HUES64 (cell line): ENCODE measurements at regions not wholly inside any gene's neighbourhood (a gene's known extent, or its start where the extent isn't known, plus 50 kb on each side); places are given as distances from the start of the nearest gene placed in this dataset.

Source experiments
- H3K27ac ChIP-seq: 2 replicates; pipeline ENCODE4 v1.7.0; 2013; ENCODE audit warnings: low read depth, low read length, inconsistent platforms
- H3K27me3 ChIP-seq: 2 replicates; pipeline ENCODE4 v1.6.1; 2013; ENCODE audit warnings: mild to moderate bottlenecking, low read length; ENCODE audit not compliant: insufficient read depth
- H3K36me3 ChIP-seq: 2 replicates; pipeline ENCODE4 v1.6.1; 2013; ENCODE audit warnings: mild to moderate bottlenecking, low read length; ENCODE audit not compliant: insufficient read depth
- H3K4me1 ChIP-seq: 2 replicates; pipeline ENCODE4 v1.6.1; 2013; ENCODE audit warnings: mild to moderate bottlenecking, low read length, moderate library complexity; ENCODE audit not compliant: insufficient read depth
- H3K4me3 ChIP-seq: 2 replicates; pipeline ENCODE4 v1.5.1; 2013; ENCODE audit warnings: mild to moderate bottlenecking, low read length, moderate library complexity
- H3K9ac ChIP-seq: 2 replicates; pipeline ENCODE4 v1.6.1; 2013; ENCODE audit warnings: mild to moderate bottlenecking, low read depth, low read length
- H3K9me3 ChIP-seq: 2 replicates; pipeline ENCODE4 v1.6.1; 2013; ENCODE audit warnings: low read depth, low read length; ENCODE audit not compliant: insufficient read depth
- WGBS: fragments of 150-250, 120-280 bp; methylation state at CpG from one replicate; pipeline ENCODE4 v1.1.7; 2013; ENCODE audit warnings: missing lambda C conversion rate; 5-methylcytosine and 5-hydroxymethylcytosine counted together

DNA sequence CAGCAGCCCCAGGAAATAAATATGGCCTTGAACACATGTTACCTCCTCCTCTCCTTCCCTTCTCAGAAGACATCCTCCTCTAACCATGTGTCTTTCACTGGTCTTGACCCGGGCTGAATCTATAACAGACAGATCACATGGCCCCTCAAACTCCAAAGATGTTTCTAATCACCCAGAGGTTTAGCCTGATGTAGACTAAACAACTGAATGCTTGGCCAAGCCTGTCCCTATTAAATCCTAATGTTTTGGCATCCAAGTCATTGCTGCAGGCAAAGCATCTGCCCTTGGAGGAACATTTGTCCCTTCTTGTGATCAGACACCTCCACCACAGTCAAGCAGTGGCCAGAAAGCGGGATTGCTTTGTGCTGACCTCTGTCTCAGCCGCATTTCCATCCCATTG lies 65.5 kb downstream of the ANKRD60 start:
- 92% methylated on average over 3 of the region's 3 CpGs for WGBS
- no peaks in the 10 kb centered on the region for H3K4me1 ChIP-seq
- H3K36me3 ChIP-seq: no peaks in the 10 kb centered on the region
- no peak overlapping the region for H3K27ac ChIP-seq
- no peaks in the 10 kb centered on the region for H3K9me3 ChIP-seq
- no peak overlapping the region for H3K4me3 ChIP-seq
- H3K27me3 ChIP-seq: no peaks in the 10 kb centered on the region
- H3K9ac ChIP-seq: no peak overlapping the region

DNA sequence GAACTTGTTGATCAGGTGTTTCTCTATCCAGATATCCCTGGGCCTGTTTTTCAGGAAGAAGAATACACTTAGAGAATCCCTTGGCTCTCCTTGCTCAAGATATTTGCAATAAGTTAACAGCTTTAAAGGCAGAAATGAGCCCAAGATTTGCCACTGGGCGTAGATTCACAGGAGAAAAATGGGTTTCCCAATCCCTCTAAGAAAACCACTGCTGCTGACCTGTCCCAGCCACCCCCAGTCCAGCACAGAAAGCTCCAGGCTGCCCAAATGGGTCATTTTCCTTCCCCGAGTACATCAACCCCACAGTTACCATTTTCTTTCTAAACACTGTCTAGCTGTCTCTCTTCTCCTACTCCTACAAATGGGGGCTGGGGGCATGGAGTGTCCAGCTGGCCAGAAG lies 67.3 kb downstream of the ANKRD60 start:
- H3K4me1 ChIP-seq: no peaks in the 10 kb centered on the region
- no peaks in the 10 kb centered on the region for H3K9me3 ChIP-seq
- WGBS: 92% methylated on average over 2 of the region's 2 CpGs
- H3K4me3 ChIP-seq: no peak overlapping the region
- no peaks in the 10 kb centered on the region for H3K27me3 ChIP-seq
- H3K9ac ChIP-seq: no peak overlapping the region
- H3K36me3 ChIP-seq: no peaks in the 10 kb centered on the region
- no peak overlapping the region for H3K27ac ChIP-seq

DNA sequence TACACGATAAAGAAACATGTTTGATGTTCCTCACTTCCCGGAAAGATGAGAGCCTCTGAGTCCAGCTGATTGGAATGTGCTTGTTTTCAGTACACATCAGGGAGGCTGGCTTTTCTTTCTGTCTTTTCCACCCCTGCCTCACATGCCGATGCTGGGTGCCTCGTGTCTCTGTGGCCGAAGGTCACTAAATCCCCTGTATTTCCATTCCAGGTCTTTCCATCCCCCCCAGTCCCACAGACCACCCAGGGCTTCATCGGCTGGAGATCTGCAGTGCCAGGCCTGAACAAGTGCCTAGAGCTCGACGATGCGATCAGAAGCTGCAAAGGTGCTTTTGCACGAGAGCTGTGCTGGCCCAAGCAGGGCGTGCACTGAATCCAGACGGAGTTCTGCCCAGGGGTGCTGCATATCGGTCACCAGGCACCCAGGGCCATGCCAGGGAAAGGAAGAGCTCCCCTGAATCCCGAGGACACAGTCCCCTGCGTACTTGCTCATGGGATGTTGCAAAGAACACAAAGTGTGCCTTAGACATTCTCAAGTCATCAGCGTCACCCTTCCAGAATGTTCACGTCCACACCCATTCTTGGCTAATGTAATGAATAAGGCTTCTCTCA lies 67.9 kb downstream of the ANKRD60 start:
- Histone ChIP-seq H3K9ac (no peak overlapping the region), H3K4me3 (no peak overlapping the region), H3K4me1 (no peaks in the 10 kb centered on the region), H3K27ac (no peak overlapping the region), H3K27me3 (no peaks in the 10 kb centered on the region), H3K36me3 (no peaks in the 10 kb centered on the region), H3K9me3 (no peaks in the 10 kb centered on the region)
- WGBS: 89% methylated on average over 17 of the region's 17 CpGs

DNA sequence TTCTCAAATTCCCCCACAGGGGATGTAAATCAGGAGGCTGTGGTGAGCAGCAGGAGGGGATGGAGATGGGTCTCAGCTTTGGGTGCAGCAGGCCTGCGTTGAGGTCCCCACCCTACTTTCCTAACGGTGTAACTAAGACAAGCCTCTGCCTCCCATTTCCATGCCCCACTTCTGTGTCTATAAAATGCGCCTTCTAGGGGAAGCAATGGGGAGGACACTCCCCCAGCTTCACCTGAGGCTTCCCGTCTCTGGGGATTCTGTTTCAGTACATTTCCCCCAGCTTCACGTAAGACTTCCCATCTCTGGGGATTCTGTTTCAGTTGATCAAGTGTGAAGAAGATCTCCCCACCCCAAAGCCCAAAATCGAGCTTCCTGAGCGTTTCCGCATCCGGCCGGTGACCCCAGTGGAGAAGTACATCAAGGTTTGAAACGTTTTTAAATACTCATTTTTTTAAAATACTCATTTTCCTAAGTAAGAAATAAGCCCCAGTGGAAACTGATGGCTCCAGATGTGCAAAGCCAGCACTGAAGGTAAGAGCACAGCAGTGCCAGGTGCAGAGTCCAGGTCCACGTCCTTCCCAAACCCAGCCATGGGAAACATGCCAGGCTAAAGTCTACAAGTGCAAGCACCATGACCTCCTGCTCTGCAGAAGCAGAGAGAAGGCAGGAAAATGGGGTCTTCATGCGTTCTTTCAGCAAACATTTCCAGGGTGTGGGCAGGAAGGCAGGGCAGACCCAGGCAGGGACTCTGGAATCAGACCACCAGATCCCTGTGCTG lies 73.1 kb downstream of the ANKRD60 start:
- 83% methylated on average over 12 of the region's 13 CpGs for WGBS
- 0 out of 2 replicates have a peak, but pooled peaks cover under 1% of the 10 kb centered on the region for H3K27me3 ChIP-seq

DNA sequence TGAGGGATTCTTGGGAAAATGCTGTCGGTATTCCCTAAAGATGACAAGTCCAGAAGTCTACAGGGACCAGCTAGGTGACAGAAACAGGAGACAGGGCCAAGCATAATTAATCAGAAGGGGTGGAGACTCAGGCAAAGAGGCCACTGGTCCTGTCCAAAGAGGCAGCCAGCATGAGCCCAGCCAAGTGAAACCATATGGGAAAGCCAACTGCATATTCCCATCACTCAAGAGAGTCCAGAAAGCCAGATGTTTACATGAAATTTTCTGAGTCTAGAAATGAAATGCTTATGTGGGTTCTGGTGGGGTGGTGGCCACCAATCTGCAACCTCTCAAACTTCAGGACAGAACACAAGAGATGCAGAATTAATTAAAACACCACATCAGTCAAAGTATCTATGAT lies 74.3 kb downstream of the ANKRD60 start:
- Histone ChIP-seq H3K4me3 (no peak overlapping the region), H3K27ac (no peak overlapping the region)

More for the DNA sequence above, 73.1 kb downstream of the ANKRD60 start:
- Histone ChIP-seq H3K27ac (no peak overlapping the region), H3K36me3 (no peaks in the 10 kb centered on the region), H3K9ac (no peak overlapping the region), H3K4me1 (no peaks in the 10 kb centered on the region), H3K4me3 (no peak overlapping the region), H3K9me3 (no peaks in the 10 kb centered on the region)

DNA sequence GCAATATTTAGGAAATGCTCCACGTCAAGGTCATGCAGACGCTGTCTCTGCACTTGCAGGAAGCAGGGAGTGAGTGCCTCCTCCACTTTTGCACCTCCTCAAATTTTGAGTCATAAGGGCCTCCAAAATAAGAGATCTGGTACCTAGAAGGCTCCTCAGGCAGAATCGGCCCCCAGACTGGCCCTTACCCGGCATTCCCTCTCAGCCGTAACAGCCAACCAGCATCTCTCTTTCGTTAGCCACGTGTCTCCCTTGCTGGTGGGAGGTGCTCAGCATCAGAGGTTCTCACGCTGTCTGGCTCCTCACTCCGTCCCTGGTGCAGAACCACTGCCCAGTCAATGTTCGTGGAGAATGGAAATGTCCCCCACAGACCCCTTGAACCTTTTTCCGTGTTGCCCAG lies 75.3 kb downstream of the ANKRD60 start:
- H3K4me3 ChIP-seq: no peak overlapping the region
- 84% methylated on average over 11 of the region's 11 CpGs for WGBS
- no peak overlapping the region for H3K9ac ChIP-seq
- no peaks in the 10 kb centered on the region for H3K9me3 ChIP-seq
- H3K4me1 ChIP-seq: no peaks in the 10 kb centered on the region
- peaks cover 6% of the 10 kb centered on the region; the same call in 1 of the 2 replicates for H3K27me3 ChIP-seq
- no peaks in the 10 kb centered on the region for H3K36me3 ChIP-seq
- no peak overlapping the region for H3K27ac ChIP-seq

More for the DNA sequence above, 74.3 kb downstream of the ANKRD60 start:
- Histone ChIP-seq H3K4me1 (no peaks in the 10 kb centered on the region), H3K9me3 (no peaks in the 10 kb centered on the region), H3K9ac (no peak overlapping the region), H3K27me3 (0 out of 2 replicates have a peak, but pooled peaks cover 3% of the 10 kb centered on the region), H3K36me3 (no peaks in the 10 kb centered on the region)
- 97% methylated on average over 1 of the region's 1 CpG for WGBS

DNA sequence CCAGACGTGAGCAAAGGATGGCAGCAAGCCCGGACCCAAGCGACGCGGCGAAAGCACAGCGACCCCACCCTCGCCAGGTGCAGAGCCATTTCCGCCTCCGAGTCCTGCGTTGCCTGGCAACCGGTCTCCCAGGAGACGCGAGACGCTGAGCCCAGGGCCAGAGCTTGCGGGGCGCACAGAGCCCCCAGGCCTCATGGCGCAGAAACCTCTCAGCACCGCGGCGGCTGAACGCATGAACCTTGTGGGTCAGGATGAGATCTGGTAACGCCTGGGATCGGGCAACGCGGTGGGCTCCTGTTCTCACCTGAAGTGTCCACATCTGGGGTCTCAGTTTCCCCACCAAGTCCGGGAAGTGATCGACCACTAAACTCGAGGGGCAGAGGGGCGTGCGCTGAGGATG lies 77.7 kb downstream of the ANKRD60 start:
- no peak overlapping the region for H3K27ac ChIP-seq
- 88% methylated on average over 31 of the region's 31 CpGs for WGBS
- peak overlapping the region; percentile 29 for H3K4me3 ChIP-seq
- peaks cover 6% of the 10 kb centered on the region; the same call in 1 of the 2 replicates for H3K27me3 ChIP-seq
- H3K36me3 ChIP-seq: no peaks in the 10 kb centered on the region
- H3K4me1 ChIP-seq: no peaks in the 10 kb centered on the region
- no peaks in the 10 kb centered on the region for H3K9me3 ChIP-seq
- no peak overlapping the region for H3K9ac ChIP-seq

DNA sequence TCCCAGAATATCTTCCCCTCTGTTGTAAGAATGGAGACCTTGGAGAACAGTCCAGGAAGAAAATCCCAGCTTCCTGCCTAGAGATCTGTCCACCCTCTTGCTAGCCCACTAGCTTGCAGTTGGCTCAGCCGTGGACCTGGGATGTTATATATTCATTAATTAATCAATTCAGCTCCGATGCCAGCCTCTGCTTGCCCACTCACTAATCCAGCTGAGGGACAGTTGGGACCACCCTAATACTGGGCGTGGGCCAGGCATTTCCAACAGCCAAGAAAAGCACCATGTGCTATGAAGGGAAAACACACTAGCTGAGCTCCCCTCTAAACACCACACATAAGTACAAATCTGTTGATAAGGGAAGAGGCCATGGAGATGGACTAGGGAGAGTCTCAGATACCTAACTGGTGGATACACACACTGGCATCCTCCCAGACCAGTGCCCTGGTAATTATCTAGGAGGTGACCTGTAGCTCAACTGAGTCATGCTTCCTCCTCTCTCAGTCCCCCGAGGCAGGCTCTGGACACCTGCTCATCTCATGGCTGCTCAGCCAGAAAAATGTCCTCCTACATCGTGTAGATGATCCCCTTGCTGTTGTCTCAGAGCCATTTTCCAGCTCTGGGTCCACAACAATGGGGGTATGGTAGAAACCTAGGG lies 78.9 kb downstream of the ANKRD60 start:
- no peak overlapping the region for H3K27ac ChIP-seq
- no peaks in the 10 kb centered on the region for H3K4me1 ChIP-seq
- WGBS: 93% methylated on average over 4 of the region's 5 CpGs
- no peak overlapping the region for H3K4me3 ChIP-seq
- H3K36me3 ChIP-seq: no peaks in the 10 kb centered on the region
- H3K9ac ChIP-seq: no peak overlapping the region
- H3K9me3 ChIP-seq: no peaks in the 10 kb centered on the region
- peaks cover 6% of the 10 kb centered on the region; the same call in 1 of the 2 replicates for H3K27me3 ChIP-seq

DNA sequence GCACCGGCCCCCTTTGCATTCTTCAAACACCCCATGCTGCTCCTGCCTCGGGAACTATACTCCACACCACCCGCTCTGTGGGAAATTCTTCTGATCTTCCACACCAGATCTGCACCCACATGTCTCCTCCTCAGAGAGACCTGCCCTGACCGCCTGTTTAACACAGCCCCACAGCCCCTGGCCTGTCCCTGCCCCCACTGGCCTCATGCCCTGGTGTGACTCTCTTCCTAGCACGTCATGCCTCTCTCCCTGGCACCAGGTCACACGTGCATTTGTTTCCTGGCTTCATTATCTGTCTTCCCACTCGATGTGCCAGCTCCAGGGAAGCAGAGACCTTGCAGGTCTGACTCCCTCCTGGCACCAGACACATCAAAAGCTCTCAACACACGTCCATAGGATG lies 79.6 kb downstream of the ANKRD60 start:
- no peak overlapping the region for H3K9ac ChIP-seq
- no peaks in the 10 kb centered on the region for H3K36me3 ChIP-seq
- peaks cover 6% of the 10 kb centered on the region; the same call in 1 of the 2 replicates for H3K27me3 ChIP-seq
- 87% methylated on average over 8 of the region's 8 CpGs for WGBS
- no peaks in the 10 kb centered on the region for H3K4me1 ChIP-seq
- H3K27ac ChIP-seq: no peak overlapping the region
- no peak overlapping the region for H3K4me3 ChIP-seq
- H3K9me3 ChIP-seq: no peaks in the 10 kb centered on the region

DNA sequence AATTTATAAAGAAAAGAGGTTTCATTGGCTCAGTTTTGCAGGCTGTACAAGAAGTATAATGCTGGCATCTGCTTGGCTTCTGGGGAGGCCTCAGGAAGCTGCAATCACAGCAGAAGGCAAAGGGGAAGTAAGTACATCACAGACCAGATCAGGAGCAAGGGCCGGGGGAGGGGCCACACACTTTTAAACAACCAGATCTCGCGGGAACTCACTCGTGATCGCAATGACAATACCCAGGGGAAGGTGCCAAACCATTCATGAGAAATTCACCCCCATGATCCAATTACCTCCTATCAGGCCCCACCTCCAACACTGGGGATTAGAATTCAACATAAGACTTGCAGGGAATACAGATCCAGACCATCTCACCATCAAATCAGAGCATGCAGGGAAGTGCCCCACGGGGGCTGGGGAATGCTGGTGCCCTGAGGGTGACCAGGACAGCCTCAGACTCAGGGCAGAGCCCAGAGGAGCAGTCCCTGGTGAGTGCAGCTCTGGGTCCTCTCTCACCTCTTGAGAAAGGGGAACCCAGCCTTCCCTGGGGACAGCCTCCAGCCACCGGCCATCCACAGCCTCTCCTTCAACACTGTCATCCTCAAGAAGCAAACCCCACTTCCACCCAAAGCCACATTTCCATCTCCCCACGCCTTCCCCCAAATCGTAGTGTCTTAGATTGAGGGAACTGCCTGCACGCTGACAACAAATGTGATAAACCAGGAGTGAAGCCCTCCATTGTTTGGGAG lies 80.7 kb downstream of the ANKRD60 start:
- no peaks in the 10 kb centered on the region for H3K36me3 ChIP-seq
- WGBS: 85% methylated on average over 10 of the region's 10 CpGs
- H3K9me3 ChIP-seq: no peaks in the 10 kb centered on the region
- no peak overlapping the region for H3K9ac ChIP-seq
- H3K4me1 ChIP-seq: no peaks in the 10 kb centered on the region
- H3K4me3 ChIP-seq: no peak overlapping the region
- H3K27ac ChIP-seq: no peak overlapping the region
- peaks cover 6% of the 10 kb centered on the region; the same call in 1 of the 2 replicates for H3K27me3 ChIP-seq

DNA sequence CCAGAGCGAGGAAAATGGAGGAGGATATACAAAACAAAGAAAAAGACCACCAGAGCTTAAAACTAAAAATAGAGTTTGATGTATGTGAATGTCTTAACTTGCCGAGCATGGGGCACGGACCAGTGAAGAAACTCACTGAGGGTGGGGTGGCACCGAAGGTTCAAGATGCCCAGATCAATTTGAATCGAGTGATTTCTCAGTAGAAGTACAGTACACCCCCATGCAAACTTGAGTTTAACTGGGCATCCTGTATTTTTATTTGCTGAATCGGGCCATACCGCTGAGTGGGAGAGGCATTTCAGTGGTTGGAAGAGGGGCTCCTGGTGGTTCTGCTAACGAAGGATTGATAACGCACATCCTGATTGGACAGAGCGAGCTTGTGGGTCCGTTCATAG lies 81.7 kb downstream of the ANKRD60 start:
- H3K27ac ChIP-seq: no peak overlapping the region
- H3K9me3 ChIP-seq: no peaks in the 10 kb centered on the region
- H3K27me3 ChIP-seq: peaks cover 6% of the 10 kb centered on the region; the same call in 1 of the 2 replicates
- H3K4me1 ChIP-seq: no peaks in the 10 kb centered on the region
- 95% methylated on average over 11 of the region's 11 CpGs for WGBS
- no peak overlapping the region for H3K4me3 ChIP-seq
- H3K36me3 ChIP-seq: no peaks in the 10 kb centered on the region
- no peak overlapping the region for H3K9ac ChIP-seq
